Smooth muscle cell (in vitro differentiated cells): ENCODE measurements at regions not wholly inside any gene's neighbourhood (a gene's known extent, or its start where the extent isn't known, plus 50 kb on each side); places are given as distances from the start of the nearest gene placed in this dataset.

Source experiments
- DNase-seq: peaks from one replicate; lab custom pipeline; 2025; ENCODE audit not compliant: unreplicated experiment; lab: John Stamatoyannopoulos, UW
- H2AFZ ChIP-seq: fragments of 200-600 bp; sonication (generic); 2 replicates; pipeline ENCODE4 v1.6.0; 2016; ENCODE audit warnings: antibody characterized with exemption, low read depth, mild to moderate bottlenecking
- H3F3A ChIP-seq: fragments of 200-600 bp; sonication (generic); 2 replicates; pipeline ENCODE4 v1.6.0; 2017; ENCODE audit warnings: antibody characterized with exemption, low read depth
- H3K27ac ChIP-seq: fragments of 200-600 bp; sonication (generic); 2 replicates; pipeline ENCODE4 v1.5.1; 2016; ENCODE audit warnings: low read depth, mild to moderate bottlenecking
- H3K27me3 ChIP-seq: fragments of 200-600 bp; sonication (generic); 2 replicates; pipeline ENCODE4 v1.6.1; 2016; ENCODE audit warnings: low read depth, mild to moderate bottlenecking
- H3K36me3 ChIP-seq: fragments of 200-600 bp; sonication (generic); 2 replicates; pipeline ENCODE4 v1.5.1; 2016; ENCODE audit warnings: low read depth
- H3K4me1 ChIP-seq: fragments of 200-600 bp; sonication (generic); 2 replicates; pipeline ENCODE4 v1.5.1; 2016; ENCODE audit warnings: low read depth
- H3K4me2 ChIP-seq: fragments of 200-600 bp; sonication (generic); 2 replicates; pipeline ENCODE4 v1.6.0; 2016; ENCODE audit warnings: mild to moderate bottlenecking
- H3K4me3 ChIP-seq: fragments of 200-600 bp; sonication (generic); 2 replicates; pipeline ENCODE4 v1.5.1; 2016; ENCODE audit warnings: mild to moderate bottlenecking
- H3K79me2 ChIP-seq: fragments of 200-600 bp; sonication (generic); 2 replicates; pipeline ENCODE4 v1.6.0; 2016; ENCODE audit warnings: low read depth, mild to moderate bottlenecking
- H3K9ac ChIP-seq: fragments of 200-600 bp; sonication (generic); 2 replicates; pipeline ENCODE4 v1.6.0; 2016; ENCODE audit warnings: low read depth
- H3K9me3 ChIP-seq: fragments of 200-600 bp; sonication (generic); replicated peaks from 2 replicates; pipeline ENCODE4 v1.5.1; 2016; ENCODE audit warnings: low read depth
- H4K20me1 ChIP-seq: fragments of 200-600 bp; sonication (generic); 2 replicates; pipeline ENCODE4 v1.6.0; 2016; ENCODE audit warnings: low read depth
- WGBS: methylation state at CpG from one replicate; pipeline ENCODE4 v1.1.7; 2016; ENCODE audit warnings: low lambda C conversion rate; 5-methylcytosine and 5-hydroxymethylcytosine counted together
- TF ChIP-seq, protein P1 (sequence below): fragments of 200-600 bp; sonication (generic); IDR thresholded peaks from 2 replicates; pipeline ENCODE4 v1.5.1; 2017; ENCODE audit warnings: borderline replicate concordance, mild to moderate bottlenecking, antibody characterized with exemption; ENCODE audit not compliant: insufficient read depth, poor library complexity, severe bottlenecking

DNA sequence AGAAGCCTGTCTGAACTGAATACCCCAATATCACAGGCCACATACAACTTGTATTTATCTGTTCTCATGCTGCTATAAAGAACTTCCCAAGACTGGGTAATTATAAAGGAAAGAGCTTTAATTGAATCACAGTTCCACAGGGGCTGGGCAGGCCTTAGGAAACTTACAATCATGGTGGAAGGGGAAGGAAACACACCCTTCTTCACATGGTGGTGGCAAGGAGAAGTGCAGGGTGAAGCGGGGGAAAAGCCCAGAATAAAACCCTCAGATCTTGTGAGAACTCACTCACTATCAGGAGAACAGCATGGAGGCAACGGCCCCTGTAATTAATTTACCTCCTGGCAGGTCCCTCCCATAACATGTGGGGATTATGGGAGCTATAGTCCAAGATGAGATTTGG lies 50.3 kb upstream of the FNDC1 start:
- Histone ChIP-seq H3K79me2 (no peaks in the 10 kb centered on the region), H3F3A (no peaks in the 10 kb centered on the region), H3K9me3 (no peaks in the 10 kb centered on the region), H4K20me1 (no peaks in the 10 kb centered on the region), H3K36me3 (no peaks in the 10 kb centered on the region), H3K4me3 (no peak overlapping the region), H3K27me3 (no peaks in the 10 kb centered on the region), H3K9ac (no peak overlapping the region), H3K27ac (no peak overlapping the region), H3K4me1 (no peaks in the 10 kb centered on the region), H3K4me2 (no peak overlapping the region), H2AFZ (no peak overlapping the region)
- TF ChIP-seq, protein P1, sequence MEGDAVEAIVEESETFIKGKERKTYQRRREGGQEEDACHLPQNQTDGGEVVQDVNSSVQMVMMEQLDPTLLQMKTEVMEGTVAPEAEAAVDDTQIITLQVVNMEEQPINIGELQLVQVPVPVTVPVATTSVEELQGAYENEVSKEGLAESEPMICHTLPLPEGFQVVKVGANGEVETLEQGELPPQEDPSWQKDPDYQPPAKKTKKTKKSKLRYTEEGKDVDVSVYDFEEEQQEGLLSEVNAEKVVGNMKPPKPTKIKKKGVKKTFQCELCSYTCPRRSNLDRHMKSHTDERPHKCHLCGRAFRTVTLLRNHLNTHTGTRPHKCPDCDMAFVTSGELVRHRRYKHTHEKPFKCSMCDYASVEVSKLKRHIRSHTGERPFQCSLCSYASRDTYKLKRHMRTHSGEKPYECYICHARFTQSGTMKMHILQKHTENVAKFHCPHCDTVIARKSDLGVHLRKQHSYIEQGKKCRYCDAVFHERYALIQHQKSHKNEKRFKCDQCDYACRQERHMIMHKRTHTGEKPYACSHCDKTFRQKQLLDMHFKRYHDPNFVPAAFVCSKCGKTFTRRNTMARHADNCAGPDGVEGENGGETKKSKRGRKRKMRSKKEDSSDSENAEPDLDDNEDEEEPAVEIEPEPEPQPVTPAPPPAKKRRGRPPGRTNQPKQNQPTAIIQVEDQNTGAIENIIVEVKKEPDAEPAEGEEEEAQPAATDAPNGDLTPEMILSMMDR = no peak
- 91% methylated on average over 2 of the region's 2 CpGs for WGBS
- no peak for DNase-seq

DNA sequence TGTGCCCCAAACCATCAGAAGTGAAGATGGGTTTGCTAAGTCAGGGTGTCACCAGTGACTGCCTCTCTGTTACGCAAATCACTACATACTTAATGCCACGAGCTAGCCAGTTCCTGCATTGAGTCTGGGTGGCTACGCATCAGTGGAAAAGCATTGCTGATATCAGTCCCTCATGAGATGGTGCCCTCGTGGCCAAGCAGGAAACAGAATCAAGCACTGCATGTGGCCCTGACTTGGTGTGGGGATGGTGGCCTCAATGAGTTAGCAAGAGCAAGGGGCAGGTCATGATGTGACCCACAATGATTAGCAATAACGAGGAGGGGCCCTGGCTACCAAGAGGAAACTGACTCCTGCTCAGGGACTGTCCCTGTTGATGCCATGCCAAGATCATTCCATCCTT lies 51.6 kb upstream of the FNDC1 start:
- Histone ChIP-seq H3K27ac (no peak overlapping the region), H3K27me3 (no peaks in the 10 kb centered on the region), H3K4me1 (no peaks in the 10 kb centered on the region), H3K36me3 (no peaks in the 10 kb centered on the region), H3K9me3 (no peaks in the 10 kb centered on the region), H3F3A (no peaks in the 10 kb centered on the region), H3K79me2 (no peaks in the 10 kb centered on the region), H4K20me1 (no peaks in the 10 kb centered on the region), H3K9ac (no peak overlapping the region), H2AFZ (no peak overlapping the region), H3K4me2 (no peak overlapping the region), H3K4me3 (no peak overlapping the region)
- no peak for DNase-seq
- TF ChIP-seq, protein P1 = no peak
- 87% methylated on average over 5 of the region's 5 CpGs for WGBS

DNA sequence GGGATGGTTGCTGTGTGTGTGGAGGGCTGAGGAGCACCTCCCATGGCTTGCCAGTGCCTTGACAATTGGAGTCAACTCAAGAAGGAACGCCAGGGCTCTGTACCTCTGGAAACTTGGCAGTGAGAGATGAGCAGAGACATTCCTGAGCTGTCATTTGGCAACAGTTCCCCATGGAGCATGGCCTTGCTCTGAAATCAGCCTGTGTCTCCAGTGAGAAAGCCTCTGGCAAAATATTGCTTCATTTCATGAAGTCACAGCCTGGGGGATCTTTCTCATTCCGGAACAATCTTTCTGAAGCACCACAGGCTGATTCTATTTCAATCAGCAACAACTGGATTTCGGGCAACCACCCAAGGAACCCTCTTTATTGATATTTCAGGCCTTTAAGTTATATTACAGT lies 52.2 kb upstream of the FNDC1 start:
- 80% methylated on average over 3 of the region's 3 CpGs for WGBS
- no peaks in the 10 kb centered on the region for H4K20me1 ChIP-seq
- no peak overlapping the region for H3K4me2 ChIP-seq
- H3K27ac ChIP-seq = no peak overlapping the region
- no peaks in the 10 kb centered on the region for H3K36me3 ChIP-seq
- no peak for DNase-seq
- H3K9ac ChIP-seq = no peak overlapping the region
- H3K79me2 ChIP-seq = no peaks in the 10 kb centered on the region
- TF ChIP-seq, protein P1 = no peak
- no peaks in the 10 kb centered on the region for H3K27me3 ChIP-seq
- no peaks in the 10 kb centered on the region for H3F3A ChIP-seq
- no peak overlapping the region for H3K4me3 ChIP-seq
- no peaks in the 10 kb centered on the region for H3K9me3 ChIP-seq
- H2AFZ ChIP-seq = no peak overlapping the region
- H3K4me1 ChIP-seq = no peaks in the 10 kb centered on the region

DNA sequence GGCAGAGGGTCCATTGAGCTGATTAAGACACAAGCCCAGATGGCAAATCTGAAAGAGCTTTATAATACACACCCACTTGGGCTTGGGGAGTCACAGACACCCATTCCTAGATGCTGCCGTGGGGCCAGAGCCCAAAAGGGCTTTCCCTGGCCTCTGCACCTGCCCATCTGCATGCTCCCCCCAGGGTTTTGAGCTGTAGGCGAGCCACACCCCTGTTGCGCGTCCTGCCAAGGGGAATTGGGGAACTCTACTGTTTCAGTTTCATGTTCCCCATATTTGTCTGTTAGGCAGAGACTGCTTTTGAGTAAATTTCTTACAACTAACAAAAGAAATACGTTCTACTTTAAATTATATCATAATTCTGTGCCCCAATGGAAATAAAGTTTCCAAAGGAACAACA lies 52.9 kb upstream of the FNDC1 start:
- Histone ChIP-seq H3K9me3 (no peaks in the 10 kb centered on the region), H3F3A (no peaks in the 10 kb centered on the region), H3K79me2 (no peaks in the 10 kb centered on the region), H4K20me1 (no peaks in the 10 kb centered on the region), H3K4me3 (no peak overlapping the region), H3K4me2 (no peak overlapping the region), H3K27ac (no peak overlapping the region), H3K4me1 (no peaks in the 10 kb centered on the region), H3K36me3 (no peaks in the 10 kb centered on the region), H2AFZ (no peak overlapping the region), H3K9ac (no peak overlapping the region), H3K27me3 (no peaks in the 10 kb centered on the region)
- no peak for DNase-seq
- TF ChIP-seq, protein P1 = no peak
- 95% methylated on average over 5 of the region's 5 CpGs for WGBS
